HCT116 (cell line): ENCODE measurements at regions not wholly inside any gene's neighbourhood (a gene's known extent, or its start where the extent isn't known, plus 50 kb on each side); places are given as distances from the start of the nearest gene placed in this dataset.

Experiments used
- ATAC-seq: fragments of 200-7000 bp; cut with Tn5 transposase; 2 replicates; pipeline ENCODE4 v1.9.1; 2020; ENCODE audit warnings: mild to moderate bottlenecking, moderate library complexity
- BruUV-seq: library from RNA; stranded (reverse); fragments of 400-500 nt; replicated peaks from 2 replicates; lab custom pipeline; 2021; lab: Mats Ljungman, UMichigan
- CTCF ChIA-PET: fragments of 300-600 bp; sonication (Branson Sonifier 250); formaldehyde crosslinking; loops from one replicate; lab custom pipeline; 2021; ENCODE audit warnings: antibody characterized with exemption; lab: Charles Lee
- POLR2A ChIA-PET: fragments of 300-600, 350-600 bp; sonication (Branson Sonifier 250); formaldehyde crosslinking; loops from one replicate; lab custom pipeline; 2021; ENCODE audit warnings: antibody characterized with exemption; lab: Charles Lee
- RAD21 ChIA-PET, 2 experiments: fragments of 300-600 bp; sonication (Branson Sonifier 250); formaldehyde crosslinking; loops; one replicate each; lab custom pipeline; 2023; ENCODE audit warnings: low total read pairs in 2 of 2; ENCODE audit not compliant: uncharacterized antibody in 2 of 2, unreplicated experiment in 2 of 2, low non-redundant PET in 1 of 2; lab: Charles Lee
- DNase-seq: peaks from one replicate; pipeline ENCODE4 v3.0.0-alpha.2; 2010; ENCODE audit warnings: low read depth, low spot score
- H2AFZ ChIP-seq: fragments of 200-600 bp; shearing (Covaris generic), sonication (generic); 2 replicates; pipeline ENCODE4 v1.6.1; 2017; ENCODE audit warnings: low read depth, mixed run types, mixed read lengths, antibody characterized with exemption, low read length; ENCODE audit not compliant: poor library complexity, severe bottlenecking
- H3K27ac ChIP-seq: 2 replicates; pipeline ENCODE4 v1.5.1; 2012; ENCODE audit warnings: low read depth, low read length
- H3K27me3 ChIP-seq: fragments of 200-600 bp; sonication (generic); 2 replicates; pipeline ENCODE4 v1.6.1; 2016; ENCODE audit warnings: mixed run types, low read length, mixed read lengths; ENCODE audit not compliant: insufficient read depth
- H3K36me3 ChIP-seq, 2 experiments: fragments of 200-500 bp in 1 of 2; fragments of 200-600 bp in 1 of 2; sonication (Bioruptor generic) in 1 of 2; sonication (generic) in 1 of 2; 2 replicates each; pipeline versions ENCODE4 v1.5.1 to v1.6.1; 2014 to 2016; ENCODE audit warnings: low read length in 2 of 2, inconsistent platforms in 1 of 2, mixed read lengths in 1 of 2, mixed run types in 1 of 2; ENCODE audit not compliant: insufficient read depth in 2 of 2, control insufficient read depth in 1 of 2
- H3K4me1 ChIP-seq, 2 experiments: fragments of 200-600 bp in 1 of 2; sonication (generic) in 1 of 2; 2 replicates each; pipeline versions ENCODE4 v1.5.1 to v1.6.1; 2012 to 2017; ENCODE audit warnings: low read length in 2 of 2, inconsistent platforms in 1 of 2, mild to moderate bottlenecking in 1 of 2, mixed read lengths in 1 of 2, mixed run types in 1 of 2, moderate library complexity in 1 of 2; ENCODE audit not compliant: insufficient read depth in 2 of 2, control insufficient read depth in 1 of 2
- H3K4me2 ChIP-seq: fragments of 200-600 bp; sonication (generic); 2 replicates; pipeline ENCODE4 v1.6.1; 2017; ENCODE audit warnings: mixed run types, low read length, mixed read lengths
- H3K4me3 ChIP-seq, 2 experiments: fragments of 200-600 bp in 1 of 2; sonication (generic) in 1 of 2; replicated peaks in 1 of 2; 2 replicates each; pipeline ENCODE4 v1.5.1; 2011 to 2016; ENCODE audit warnings: low read length in 2 of 2, control low read depth in 1 of 2, low read depth in 1 of 2, mild to moderate bottlenecking in 1 of 2, mixed read lengths in 1 of 2, mixed run types in 1 of 2
- H3K79me2 ChIP-seq: fragments of 200-600 bp; sonication (generic); 2 replicates; pipeline ENCODE4 v1.6.1; 2017; ENCODE audit warnings: mild to moderate bottlenecking, mixed run types, low read length, moderate library complexity, mixed read lengths; ENCODE audit not compliant: insufficient read depth
- H3K9ac ChIP-seq: fragments of 200-600 bp; sonication (generic); 2 replicates; pipeline ENCODE4 v1.6.1; 2016; ENCODE audit warnings: low read length, mixed read lengths
- H3K9me2 ChIP-seq: fragments of 200-600 bp; sonication (generic), shearing (Covaris generic); 2 replicates; pipeline ENCODE4 v1.6.1; 2017; ENCODE audit warnings: mixed run types, mild to moderate bottlenecking, moderate library complexity; ENCODE audit not compliant: insufficient read depth
- H3K9me3 ChIP-seq, 2 experiments: fragments of 200-500 bp in 1 of 2; fragments of 200-600 bp in 1 of 2; sonication (Bioruptor generic) in 1 of 2; sonication (generic) in 1 of 2; 2 replicates each; pipeline ENCODE4 v1.6.1; 2014 to 2017; ENCODE audit warnings: low read length in 2 of 2, mixed read lengths in 2 of 2, inconsistent platforms in 1 of 2, low read depth in 1 of 2, mild to moderate bottlenecking in 1 of 2, mixed run types in 1 of 2, moderate library complexity in 1 of 2; ENCODE audit not compliant: control insufficient read depth in 1 of 2, insufficient read depth in 1 of 2
- H4K20me1 ChIP-seq: fragments of 200-600 bp; sonication (generic), shearing (Covaris generic); 2 replicates; pipeline ENCODE4 v1.6.1; 2017; ENCODE audit warnings: mixed run types, mild to moderate bottlenecking, moderate library complexity; ENCODE audit not compliant: insufficient read depth
- CBX3 ChIP-seq: IDR thresholded peaks from 2 replicates; pipeline ENCODE4 v1.6.1; 2012; ENCODE audit warnings: low read depth
- EGR1 ChIP-seq: IDR thresholded peaks from 2 replicates; pipeline ENCODE4 v1.6.1; 2012; ENCODE audit warnings: low read depth
- EZH2 ChIP-seq: fragments of 200-600 bp; sonication (generic); IDR thresholded peaks from 2 replicates; pipeline ENCODE4 v1.6.1; 2017; ENCODE audit warnings: antibody characterized with exemption, mixed run types
- EZH2phosphoT487 ChIP-seq: fragments of 200-600 bp; IDR thresholded peaks from 2 replicates; pipeline ENCODE4 v1.6.1; 2018; ENCODE audit warnings: antibody characterized with exemption, borderline replicate concordance
- RAD21 ChIP-seq: IDR thresholded peaks from 2 replicates; pipeline ENCODE4 v1.6.1; 2012; ENCODE audit warnings: low read depth, mild to moderate bottlenecking
- SP1 ChIP-seq: IDR thresholded peaks from 2 replicates; pipeline ENCODE4 v1.6.1; 2012; ENCODE audit warnings: low read depth
- YY1 ChIP-seq: IDR thresholded peaks from 2 replicates; pipeline ENCODE4 v1.6.1; 2011; ENCODE audit warnings: low read length, low read depth, moderate library complexity, mild to moderate bottlenecking; ENCODE audit not compliant: insufficient replicate concordance; ENCODE audit errors: extremely low read depth
- ZFX ChIP-seq: fragments of 450-650 bp; IDR thresholded peaks from 2 replicates; pipeline ENCODE4 v1.6.1; 2017
- ZNF274 ChIP-seq: fragments of 200-500 bp; sonication (Bioruptor generic); IDR thresholded peaks from 2 replicates; pipeline ENCODE4 v1.6.1; 2014; ENCODE audit warnings: mild to moderate bottlenecking, low read depth, low read length, inconsistent platforms
- intact Hi-C: fragments of 100-400 bp; cut with micrococcal nuclease; formaldehyde crosslinking; loops from 2 replicates; pipeline ENCODE4 v1.10.0; 2022
- TF ChIP-seq, protein P1 (sequence below): IDR thresholded peaks from 2 replicates; pipeline ENCODE4 v1.6.1; 2012
- TF ChIP-seq, protein P2 (sequence below): IDR thresholded peaks from 2 replicates; pipeline ENCODE4 v1.6.1; 2011; ENCODE audit warnings: mild to moderate bottlenecking, low read length, moderate library complexity; ENCODE audit not compliant: insufficient replicate concordance; ENCODE audit errors: extremely low read depth
- TF ChIP-seq, protein P3 (sequence below): IDR thresholded peaks from 2 replicates; pipeline ENCODE4 v1.6.1; 2012

DNA sequence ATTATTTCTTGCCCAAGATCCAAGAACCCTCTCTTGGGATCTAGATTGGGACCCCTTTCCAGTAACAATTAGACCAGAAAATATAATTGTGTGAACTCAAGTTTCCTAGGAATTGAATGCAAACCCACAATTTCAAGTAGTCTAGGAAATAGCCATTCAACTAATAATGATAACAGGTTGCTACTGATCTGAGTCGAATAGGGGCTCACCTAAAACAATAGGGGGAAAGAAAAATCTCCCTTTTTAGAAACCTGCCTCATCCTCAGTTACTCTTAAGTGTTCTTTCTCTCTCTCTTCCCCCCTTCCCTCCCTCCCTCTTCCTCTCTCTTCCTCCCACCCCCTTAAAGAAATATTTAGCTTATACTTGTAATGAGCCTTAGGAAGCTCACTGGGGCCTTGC is 555.3 kb downstream of the IGSF11 start:
- RAD21 ChIA-PET: no interaction called here
- Histone ChIP-seq H3K4me1 (peaks cover 0 to 15% of the 10 kb centered on the region in 2 experiments; a peak in 1 of 4 replicates), H3K27ac (no peak overlapping the region), H3K79me2 (no peaks in the 10 kb centered on the region), H4K20me1 (no peaks in the 10 kb centered on the region), H3K27me3 (no peaks in the 10 kb centered on the region), H3K4me3 (no peak overlapping the region), H2AFZ (no peak overlapping the region), H3K9me3 (no peaks in the 10 kb centered on the region), H3K9me2 (no peaks in the 10 kb centered on the region), H3K9ac (no peak overlapping the region), H3K36me3 (no peaks in the 10 kb centered on the region), H3K4me2 (no peak overlapping the region)
- POLR2A ChIA-PET: no interaction called here
- ATAC-seq (no peak), DNase-seq (no peak)
- TF ChIP-seq, protein P1, sequence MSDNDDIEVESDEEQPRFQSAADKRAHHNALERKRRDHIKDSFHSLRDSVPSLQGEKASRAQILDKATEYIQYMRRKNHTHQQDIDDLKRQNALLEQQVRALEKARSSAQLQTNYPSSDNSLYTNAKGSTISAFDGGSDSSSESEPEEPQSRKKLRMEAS: no peak
- TF ChIP-seq ZNF274: no peak
- no peak for TF ChIP-seq CBX3
- TF ChIP-seq, protein P2, sequence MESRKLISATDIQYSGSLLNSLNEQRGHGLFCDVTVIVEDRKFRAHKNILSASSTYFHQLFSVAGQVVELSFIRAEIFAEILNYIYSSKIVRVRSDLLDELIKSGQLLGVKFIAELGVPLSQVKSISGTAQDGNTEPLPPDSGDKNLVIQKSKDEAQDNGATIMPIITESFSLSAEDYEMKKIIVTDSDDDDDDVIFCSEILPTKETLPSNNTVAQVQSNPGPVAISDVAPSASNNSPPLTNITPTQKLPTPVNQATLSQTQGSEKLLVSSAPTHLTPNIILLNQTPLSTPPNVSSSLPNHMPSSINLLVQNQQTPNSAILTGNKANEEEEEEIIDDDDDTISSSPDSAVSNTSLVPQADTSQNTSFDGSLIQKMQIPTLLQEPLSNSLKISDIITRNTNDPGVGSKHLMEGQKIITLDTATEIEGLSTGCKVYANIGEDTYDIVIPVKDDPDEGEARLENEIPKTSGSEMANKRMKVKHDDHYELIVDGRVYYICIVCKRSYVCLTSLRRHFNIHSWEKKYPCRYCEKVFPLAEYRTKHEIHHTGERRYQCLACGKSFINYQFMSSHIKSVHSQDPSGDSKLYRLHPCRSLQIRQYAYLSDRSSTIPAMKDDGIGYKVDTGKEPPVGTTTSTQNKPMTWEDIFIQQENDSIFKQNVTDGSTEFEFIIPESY: no peak
- TF ChIP-seq SP1: no peak
- no peak for TF ChIP-seq YY1
- no peak for TF ChIP-seq ZFX
- no peak for TF ChIP-seq EGR1
- TF ChIP-seq EZH2: no peak
- no peak for TF ChIP-seq EZH2phosphoT487
- TF ChIP-seq RAD21: no peak
- TF ChIP-seq, protein P3, sequence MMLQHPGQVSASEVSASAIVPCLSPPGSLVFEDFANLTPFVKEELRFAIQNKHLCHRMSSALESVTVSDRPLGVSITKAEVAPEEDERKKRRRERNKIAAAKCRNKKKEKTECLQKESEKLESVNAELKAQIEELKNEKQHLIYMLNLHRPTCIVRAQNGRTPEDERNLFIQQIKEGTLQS: no peak
- CTCF ChIA-PET: no interaction called here
- intact Hi-C loops: no loop called here
- BruUV-seq: no TSS peak
